LHCN-M2 (cell line): ENCODE measurements at regions not wholly inside any gene's neighbourhood (a gene's known extent, or its start where the extent isn't known, plus 50 kb on each side); places are given as distances from the start of the nearest gene placed in this dataset.

Experiments
- DNase-seq: peaks from one replicate; pipeline ENCODE4 v3.0.0-alpha.2; 2012; ENCODE audit warnings: low read depth

- DNase-seq, result no peak
These were observed 67.7 kb upstream of the GCM1 start for GRCh38 chr6:53216301-53216700.

- no peak for DNase-seq
These were observed 65.5 kb upstream of the GCM1 start for GRCh38 chr6:53214172-53214571.

DNA sequence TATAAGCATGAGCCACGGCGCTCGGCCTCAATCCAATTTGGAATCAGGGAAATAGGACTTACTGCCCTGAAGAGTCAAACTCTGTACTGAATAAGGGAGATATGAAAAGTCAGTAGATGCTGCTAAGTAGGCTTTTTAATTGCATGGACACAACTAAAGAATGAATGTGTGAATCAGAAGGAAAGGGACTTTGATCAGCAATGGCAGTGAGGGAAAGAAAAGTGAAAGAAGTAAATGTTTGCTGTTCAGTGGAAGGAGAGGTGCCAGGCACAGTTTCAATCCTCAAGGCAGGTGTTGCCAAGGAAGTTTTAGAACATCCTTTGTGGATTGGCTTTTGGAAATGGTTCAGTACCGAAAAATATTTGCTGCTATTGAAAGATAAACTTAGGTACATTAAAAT lies 62.2 kb upstream of the GCM1 start:
- no peak for DNase-seq

GRCh38 chr6:53209681-53210080 lies 61.0 kb upstream of the GCM1 start:
- DNase-seq, result no peak

- peak; percentile 6 for DNase-seq
These were observed 57.1 kb upstream of the GCM1 start for GRCh38 chr6:53205778-53206177.

DNA sequence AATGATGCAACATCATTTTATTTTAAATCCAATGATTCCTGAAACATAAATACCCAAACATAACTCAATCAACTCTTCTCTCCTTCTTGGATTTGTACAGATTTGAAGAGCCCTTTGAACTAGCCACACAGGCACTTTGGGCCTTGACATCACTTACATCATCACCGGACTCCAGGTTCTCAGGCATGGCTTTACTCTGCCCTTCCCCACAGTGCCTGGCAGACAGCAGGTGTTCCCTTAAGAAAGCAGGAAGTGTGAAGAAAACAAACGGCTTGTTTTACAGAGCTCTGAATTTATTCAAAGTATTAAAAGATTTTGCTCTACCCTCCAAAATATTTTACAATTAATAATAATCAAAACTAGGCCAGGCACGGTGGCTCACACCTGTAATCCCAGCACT lies 54.8 kb upstream of the GCM1 start:
- no peak for DNase-seq

- no peak for DNase-seq
These were observed 53.4 kb upstream of the GCM1 start for GRCh38 chr6:53202052-53202451.

DNA sequence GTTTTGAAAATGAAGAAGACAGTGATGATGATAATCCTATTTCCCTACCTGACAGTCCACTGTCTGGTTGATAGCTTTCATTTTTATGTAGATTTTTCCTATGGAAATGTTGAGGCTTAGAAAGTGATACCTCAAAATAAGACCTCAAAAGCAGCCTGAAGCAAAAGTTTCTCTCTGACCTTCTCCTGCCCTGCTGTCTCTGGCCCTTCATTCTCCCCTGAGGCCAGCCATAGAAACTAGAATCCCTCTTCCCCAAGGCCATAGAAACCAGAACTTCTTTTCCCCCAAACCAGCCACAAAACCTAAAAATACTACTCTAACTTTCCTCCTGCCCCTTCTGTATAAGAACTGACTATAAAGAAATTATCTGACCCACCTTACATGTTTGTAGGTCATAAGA lies 52.6 kb upstream of the GCM1 start:
- no peak for DNase-seq

DNA sequence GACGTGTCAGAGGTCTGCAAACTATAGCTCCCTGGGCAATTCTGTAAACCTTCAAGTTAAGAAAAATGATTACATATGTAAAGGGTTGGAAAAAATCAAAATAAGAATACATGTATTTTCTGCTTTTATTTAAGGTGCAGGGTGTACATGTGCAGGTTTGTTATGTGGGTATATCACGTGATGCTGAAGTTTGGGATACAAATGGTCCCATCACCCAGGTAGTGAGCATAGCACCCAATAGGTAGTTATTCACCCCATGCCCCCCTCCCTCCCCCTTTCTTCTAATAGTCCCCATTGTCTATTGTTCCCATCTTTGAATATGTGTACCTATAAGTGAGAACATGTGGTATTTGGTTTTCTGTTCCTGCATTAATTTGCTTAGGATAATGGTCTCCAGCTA lies 51.1 kb upstream of the GCM1 start:
- DNase-seq, result no peak

DNA sequence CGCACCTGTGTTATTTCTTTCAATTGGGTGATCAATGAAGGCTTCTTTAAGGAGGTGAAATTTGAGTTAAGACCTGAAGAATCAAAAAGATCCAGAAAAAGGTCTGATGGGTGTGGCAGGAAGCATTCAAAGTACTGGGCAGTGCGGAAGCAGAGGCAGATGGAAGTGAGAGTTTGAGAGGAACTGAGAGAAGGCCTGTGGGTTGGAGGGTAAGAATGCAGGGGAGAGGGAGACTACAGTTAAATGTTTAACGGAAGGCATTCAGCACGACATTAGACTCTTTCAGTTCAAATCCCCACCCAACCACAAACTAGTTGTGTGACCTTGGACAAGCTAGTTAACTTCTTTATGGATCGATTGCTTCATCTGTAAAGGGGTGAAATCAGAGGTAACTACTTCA lies 50.5 kb upstream of the GCM1 start:
- DNase-seq, result no peak
